Loucy (cell line): ENCODE measurements at regions not wholly inside any gene's neighbourhood (a gene's known extent, or its start where the extent isn't known, plus 50 kb on each side); places are given as distances from the start of the nearest gene placed in this dataset.

Experiments used
- H2AFZ ChIP-seq: fragments of 200-600 bp; sonication (generic); 2 replicates; pipeline ENCODE4 v1.6.0; 2016; ENCODE audit warnings: antibody characterized with exemption, mild to moderate bottlenecking, low read length, moderate library complexity
- H3F3A ChIP-seq: fragments of 200-600 bp; 2 replicates; pipeline ENCODE4 v1.6.0; 2016; ENCODE audit warnings: antibody characterized with exemption, low read depth, mild to moderate bottlenecking
- H3K27me3 ChIP-seq: fragments of 200-600 bp; sonication (generic); 2 replicates; pipeline ENCODE4 v1.6.1; 2014; ENCODE audit warnings: low read length, mild to moderate bottlenecking; ENCODE audit not compliant: insufficient read depth, poor library complexity, severe bottlenecking
- H3K36me3 ChIP-seq: fragments of 200-600 bp; sonication (generic); 2 replicates; pipeline ENCODE4 v1.6.1; 2016; ENCODE audit warnings: low read length; ENCODE audit not compliant: insufficient read depth
- H3K4me1 ChIP-seq: fragments of 200-600 bp; sonication (generic); 2 replicates; pipeline ENCODE4 v1.5.1; 2014; ENCODE audit warnings: low read length, mild to moderate bottlenecking; ENCODE audit not compliant: insufficient read depth, poor library complexity, severe bottlenecking
- H3K4me2 ChIP-seq: fragments of 200-600 bp; sonication (generic); 2 replicates; pipeline ENCODE4 v1.6.0; 2014; ENCODE audit warnings: antibody characterized with exemption, low read length, low read depth, mild to moderate bottlenecking; ENCODE audit not compliant: poor library complexity, severe bottlenecking
- H3K4me3 ChIP-seq: fragments of 200-600 bp; sonication (generic); 2 replicates; pipeline ENCODE4 v1.5.1; 2014; ENCODE audit warnings: low read length, mild to moderate bottlenecking, mixed read lengths; ENCODE audit not compliant: poor library complexity, severe bottlenecking
- H3K79me2 ChIP-seq: fragments of 200-600 bp; sonication (generic); 2 replicates; pipeline ENCODE4 v1.6.1; 2014; ENCODE audit warnings: low read length; ENCODE audit not compliant: insufficient read depth
- H3K9ac ChIP-seq: fragments of 200-600 bp; sonication (generic); 2 replicates; pipeline ENCODE4 v1.6.0; 2014; ENCODE audit warnings: mild to moderate bottlenecking, low read depth, low read length, moderate library complexity; ENCODE audit not compliant: poor library complexity, severe bottlenecking
- H3K9me2 ChIP-seq: fragments of 200-600 bp; sonication (generic); replicated peaks from 2 replicates; pipeline ENCODE4 v1.6.1; 2016; ENCODE audit warnings: low read depth, low read length, mixed read lengths
- H3K9me3 ChIP-seq: fragments of 200-600 bp; sonication (generic); 2 replicates; pipeline ENCODE4 v1.6.1; 2014; ENCODE audit warnings: mild to moderate bottlenecking, antibody characterized with exemption, low read length, low read depth; ENCODE audit not compliant: insufficient read depth
- H4K20me1 ChIP-seq: fragments of 200-600 bp; sonication (generic); 2 replicates; pipeline ENCODE4 v1.6.0; 2014; ENCODE audit warnings: antibody characterized with exemption, low read length, mild to moderate bottlenecking; ENCODE audit not compliant: insufficient read depth, poor library complexity, severe bottlenecking
- EZH2phosphoT487 ChIP-seq: fragments of 200-600 bp; IDR thresholded peaks from 2 replicates; pipeline ENCODE4 v1.6.1; 2018; ENCODE audit warnings: antibody characterized with exemption, mild to moderate bottlenecking, moderate library complexity, borderline replicate concordance
- TF ChIP-seq, protein P1 (sequence below): fragments of 200-600 bp; sonication (generic); conservative IDR thresholded peaks from 2 replicates; pipeline ENCODE4 v1.5.1; 2014; ENCODE audit warnings: mild to moderate bottlenecking, antibody characterized with exemption, low read length

- Histone ChIP-seq H3K27me3 (no peaks in the 10 kb centered on the region), H3K4me2 (no peak overlapping the region), H3K9me2 (no peaks in the 10 kb centered on the region), H3K9me3 (no peaks in the 10 kb centered on the region), H2AFZ (no peak overlapping the region), H3K4me3 (no peak overlapping the region), H3K36me3 (no peaks in the 10 kb centered on the region), H4K20me1 (no peaks in the 10 kb centered on the region), H3K9ac (no peak overlapping the region), H3K79me2 (no peaks in the 10 kb centered on the region), H3F3A (no peaks in the 10 kb centered on the region), H3K4me1 (no peaks in the 10 kb centered on the region)
- TF ChIP-seq, protein P1, sequence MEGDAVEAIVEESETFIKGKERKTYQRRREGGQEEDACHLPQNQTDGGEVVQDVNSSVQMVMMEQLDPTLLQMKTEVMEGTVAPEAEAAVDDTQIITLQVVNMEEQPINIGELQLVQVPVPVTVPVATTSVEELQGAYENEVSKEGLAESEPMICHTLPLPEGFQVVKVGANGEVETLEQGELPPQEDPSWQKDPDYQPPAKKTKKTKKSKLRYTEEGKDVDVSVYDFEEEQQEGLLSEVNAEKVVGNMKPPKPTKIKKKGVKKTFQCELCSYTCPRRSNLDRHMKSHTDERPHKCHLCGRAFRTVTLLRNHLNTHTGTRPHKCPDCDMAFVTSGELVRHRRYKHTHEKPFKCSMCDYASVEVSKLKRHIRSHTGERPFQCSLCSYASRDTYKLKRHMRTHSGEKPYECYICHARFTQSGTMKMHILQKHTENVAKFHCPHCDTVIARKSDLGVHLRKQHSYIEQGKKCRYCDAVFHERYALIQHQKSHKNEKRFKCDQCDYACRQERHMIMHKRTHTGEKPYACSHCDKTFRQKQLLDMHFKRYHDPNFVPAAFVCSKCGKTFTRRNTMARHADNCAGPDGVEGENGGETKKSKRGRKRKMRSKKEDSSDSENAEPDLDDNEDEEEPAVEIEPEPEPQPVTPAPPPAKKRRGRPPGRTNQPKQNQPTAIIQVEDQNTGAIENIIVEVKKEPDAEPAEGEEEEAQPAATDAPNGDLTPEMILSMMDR = no peak
- TF ChIP-seq EZH2phosphoT487 = no peak
These were observed 337.5 kb downstream of the LRRIQ3 start for GRCh38 chr1:73860421-73860950.

- Histone ChIP-seq H2AFZ (no peak overlapping the region), H3K4me1 (no peaks in the 10 kb centered on the region), H3K9me2 (no peaks in the 10 kb centered on the region), H3K27me3 (no peaks in the 10 kb centered on the region), H3K4me3 (no peak overlapping the region), H3K36me3 (no peaks in the 10 kb centered on the region), H3K9ac (no peak overlapping the region), H4K20me1 (no peaks in the 10 kb centered on the region), H3K4me2 (no peak overlapping the region), H3K79me2 (no peaks in the 10 kb centered on the region), H3K9me3 (no peaks in the 10 kb centered on the region), H3F3A (no peaks in the 10 kb centered on the region)
- TF ChIP-seq, protein P1 = no peak
- no peak for TF ChIP-seq EZH2phosphoT487
These were observed 338.7 kb downstream of the LRRIQ3 start for GRCh38 chr1:73859227-73859626.

GRCh38 chr1:73854527-73854926 is 343.4 kb downstream of the LRRIQ3 start:
- no peak overlapping the region for H2AFZ ChIP-seq
- no peaks in the 10 kb centered on the region for H3K9me2 ChIP-seq
- no peak overlapping the region for H3K4me3 ChIP-seq
- H3K79me2 ChIP-seq = no peaks in the 10 kb centered on the region
- no peaks in the 10 kb centered on the region for H3K4me1 ChIP-seq
- no peaks in the 10 kb centered on the region for H3F3A ChIP-seq
- H3K9ac ChIP-seq = no peak overlapping the region
- no peaks in the 10 kb centered on the region for H3K9me3 ChIP-seq
- no peaks in the 10 kb centered on the region for H3K36me3 ChIP-seq
- no peaks in the 10 kb centered on the region for H3K27me3 ChIP-seq
- TF ChIP-seq, protein P1 = no peak
- no peak for TF ChIP-seq EZH2phosphoT487
- no peak overlapping the region for H3K4me2 ChIP-seq
- H4K20me1 ChIP-seq = no peaks in the 10 kb centered on the region
